ENCODE measurements at regions not wholly inside any gene's neighbourhood (a gene's known extent, or its start where the extent isn't known, plus 50 kb on each side); places are given as distances from the start of the nearest gene placed in this dataset.

- POLR2A ChIA-PET = no interaction called here
- CTCF ChIA-PET = no interaction called here
- ATAC-seq (no peak), DNase-seq (ENCODE audit: low read depth, low spot score) (no peak)
- RAD21 ChIA-PET (ENCODE audit: low non-redundant PET in 1 of 2, low total read pairs in 2 of 2, uncharacterized antibody in 2 of 2, unreplicated experiment in 2 of 2) = no interaction called here
- Histone ChIP-seq H3K4me3 (replicated peaks in 1 of 2; ENCODE audit: low read depth in 1 of 2, low read length in 2 of 2) (no peak overlapping the region), H3K9ac (ENCODE audit: low read length) (no peak overlapping the region), H3K79me2 (ENCODE audit: insufficient read depth, low read length) (no peaks in the 10 kb centered on the region), H3K4me1 (ENCODE audit: control insufficient read depth in 1 of 2, insufficient read depth in 2 of 2, low read length in 2 of 2) (no peaks in the 10 kb centered on the region), H3K27ac (ENCODE audit: low read depth, low read length) (no peak overlapping the region), H3K9me3 (ENCODE audit: control insufficient read depth in 1 of 2, insufficient read depth in 1 of 2, low read depth in 1 of 2, low read length in 2 of 2) (no peaks in the 10 kb centered on the region), H4K20me1 (ENCODE audit: insufficient read depth) (no peaks in the 10 kb centered on the region), H3K36me3 (ENCODE audit: control insufficient read depth in 1 of 2, insufficient read depth in 2 of 2, low read length in 2 of 2) (no peaks in the 10 kb centered on the region), H3K9me2 (ENCODE audit: insufficient read depth) (no peaks in the 10 kb centered on the region), H3K27me3 (ENCODE audit: insufficient read depth, low read length) (no peaks in the 10 kb centered on the region), H3K4me2 (ENCODE audit: low read length) (no peak overlapping the region), H2AFZ (ENCODE audit: low read depth, low read length, poor library complexity, severe bottlenecking) (no peak overlapping the region)
- no TSS peak for BruUV-seq (replicated peaks)
- no peak for TF ChIP-seq MAX (IDR thresholded peaks at IDR 0.05)
- TF ChIP-seq REST (IDR thresholded peaks at IDR 0.05; ENCODE audit: low read depth) = no peak
- no peak for TF ChIP-seq ZFX (IDR thresholded peaks at IDR 0.05)
- TF ChIP-seq CTCF (IDR thresholded peaks at IDR 0.05 in 2 of 3, conservative IDR thresholded peaks at IDR 0.05 in 1 of 3; ENCODE audit: borderline replicate concordance in 1 of 3, insufficient read depth in 1 of 3, low read depth in 2 of 3, low read length in 2 of 3) = no peak
- no peak for TF ChIP-seq SIN3A (IDR thresholded peaks at IDR 0.05; ENCODE audit: low read depth)
- intact Hi-C loops (cut with micrococcal nuclease) = no loop called here
Measured at GRCh38 chr2:10220902-10221391, 81.8 kb upstream of the HPCAL1 start.
